Activated gamma-delta T cell treated with Interleukin-2 at 50 U/mL for 16 hours (primary cell): ENCODE measurements at regions not wholly inside any gene's neighbourhood (a gene's known extent, or its start where the extent isn't known, plus 50 kb on each side); places are given as distances from the start of the nearest gene placed in this dataset.

Experiments
- DNase-seq: peaks from one replicate; pipeline ENCODE4 v3.0.0-alpha.2; 2020

GRCh38 chr3:13207975-13208705, 134.9 kb upstream of the IQSEC1 start:
- no peak for DNase-seq

- DNase-seq, result no peak
Observed at GRCh38 chr3:13207578-13207922, 134.3 kb upstream of the IQSEC1 start.

GRCh38 chr3:13206799-13207577, 133.8 kb upstream of the IQSEC1 start:
- no peak for DNase-seq

DNA sequence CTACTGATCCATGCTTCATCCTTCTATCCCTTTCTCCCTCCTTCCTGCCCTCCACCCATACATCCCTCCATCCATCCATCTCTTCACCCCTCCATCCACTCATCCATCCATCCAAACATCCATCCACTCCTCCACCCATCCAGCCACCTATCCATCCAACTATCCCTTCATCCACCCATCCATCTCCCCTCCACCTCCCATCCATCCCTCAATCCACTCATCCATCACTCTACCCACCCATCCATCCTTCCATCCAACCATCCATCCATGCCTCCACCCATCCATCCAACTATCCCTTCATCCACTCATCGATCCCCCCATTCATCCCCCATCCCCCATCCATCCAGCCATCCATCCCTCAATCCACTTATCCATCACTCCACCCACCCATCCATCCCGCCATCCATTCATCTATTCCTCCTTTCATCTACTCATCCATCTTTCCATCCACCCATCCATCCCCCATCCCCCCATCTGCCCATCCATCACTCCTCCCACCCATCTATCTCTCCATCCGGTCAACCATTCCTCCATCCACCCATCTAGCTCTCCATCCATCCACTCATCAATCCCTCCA, 132.4 kb upstream of the IQSEC1 start:
- no peak for DNase-seq

DNA sequence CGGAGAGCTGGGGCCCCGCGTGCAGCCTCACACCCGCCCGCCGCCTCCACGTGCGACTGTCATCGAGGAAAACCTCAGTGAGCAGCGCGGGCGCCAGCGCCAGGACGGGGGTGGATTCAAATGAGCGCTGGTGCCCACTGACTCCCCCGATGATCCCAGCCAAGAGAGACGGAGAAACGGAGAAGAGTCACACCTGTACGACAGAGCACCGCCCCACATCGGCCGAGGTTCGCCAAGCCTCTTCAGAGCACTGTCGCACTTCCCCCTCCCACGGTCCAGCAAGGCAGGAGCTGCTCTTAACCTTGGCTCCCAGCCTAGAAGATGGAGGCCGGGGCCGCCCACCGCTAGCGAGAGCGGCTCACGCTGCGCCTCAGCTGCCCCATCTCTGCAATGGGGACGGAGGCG, 130.9 kb upstream of the IQSEC1 start:
- no peak for DNase-seq

GRCh38 chr3:13203398-13204176, 130.4 kb upstream of the IQSEC1 start:
- DNase-seq, result no peak

DNA sequence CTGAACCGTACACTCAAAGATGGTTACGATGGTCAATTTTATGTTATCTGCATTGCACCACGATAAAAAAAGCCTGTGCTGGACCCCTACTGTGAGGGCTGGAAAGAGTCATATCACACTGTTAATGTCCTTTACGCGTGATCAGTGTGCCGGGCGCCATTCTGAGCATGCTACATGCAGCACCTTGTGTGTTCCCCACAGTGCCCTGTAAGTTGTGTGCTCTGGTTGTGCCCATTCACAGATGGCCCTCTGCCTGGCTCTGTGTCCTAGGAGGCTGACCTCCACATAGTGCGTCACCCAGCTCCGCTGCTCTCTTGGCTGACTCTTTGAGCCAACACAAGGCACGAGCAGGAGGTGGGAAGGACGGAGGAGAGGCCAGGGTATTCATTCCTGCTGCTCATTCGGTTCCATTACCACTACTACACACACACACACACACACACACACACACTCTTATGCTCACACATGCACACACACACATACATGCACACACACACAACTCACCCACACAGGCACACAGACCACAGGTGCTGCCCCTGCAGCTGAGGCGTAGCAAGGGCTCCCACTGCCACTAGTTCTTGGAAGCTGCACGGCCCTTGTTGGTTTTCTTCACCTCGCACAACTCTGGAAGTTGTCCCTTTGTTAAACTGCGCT, 129.6 kb upstream of the IQSEC1 start:
- DNase-seq, result no peak

DNA sequence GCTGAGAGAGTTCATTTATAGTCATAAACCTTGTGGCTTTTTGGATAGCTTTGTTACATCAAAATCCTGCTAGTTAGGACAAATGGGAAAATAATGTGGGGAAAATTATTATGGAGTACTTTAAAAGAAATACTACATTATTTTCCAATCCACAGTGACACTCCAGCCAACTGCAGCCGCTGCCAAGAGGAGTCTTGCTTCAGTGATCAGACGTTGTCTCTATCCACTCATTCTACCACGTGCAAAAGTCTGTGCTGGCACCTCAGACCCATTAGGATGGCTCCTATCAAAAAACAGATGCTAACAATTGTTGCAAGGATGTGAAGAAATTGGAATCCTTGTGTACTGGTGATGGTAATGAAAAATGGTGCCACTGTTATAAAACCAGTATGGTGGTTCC, 128.6 kb upstream of the IQSEC1 start:
- no peak for DNase-seq

DNA sequence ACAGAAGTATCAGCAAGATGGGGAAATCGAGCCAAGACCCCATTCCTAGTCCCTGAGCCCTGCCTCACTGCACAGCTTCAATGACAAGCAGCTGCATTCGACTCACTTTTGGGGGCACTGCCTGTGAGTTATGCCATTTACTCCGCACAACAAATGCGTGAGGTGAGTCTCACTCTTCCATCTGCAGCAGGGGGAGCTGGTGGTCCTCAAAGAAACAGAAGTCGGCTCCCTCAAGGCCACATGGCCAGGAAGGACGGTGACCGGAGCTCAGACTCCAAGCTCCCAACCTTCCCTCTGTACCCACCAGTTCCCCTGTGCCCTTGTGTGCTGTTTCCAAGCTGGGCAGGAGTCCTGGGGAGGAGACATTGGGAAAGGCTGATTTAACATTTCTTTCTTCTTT, 127.7 kb upstream of the IQSEC1 start:
- no peak for DNase-seq

GRCh38 chr3:13200465-13200864, 127.2 kb upstream of the IQSEC1 start:
- no peak for DNase-seq

DNA sequence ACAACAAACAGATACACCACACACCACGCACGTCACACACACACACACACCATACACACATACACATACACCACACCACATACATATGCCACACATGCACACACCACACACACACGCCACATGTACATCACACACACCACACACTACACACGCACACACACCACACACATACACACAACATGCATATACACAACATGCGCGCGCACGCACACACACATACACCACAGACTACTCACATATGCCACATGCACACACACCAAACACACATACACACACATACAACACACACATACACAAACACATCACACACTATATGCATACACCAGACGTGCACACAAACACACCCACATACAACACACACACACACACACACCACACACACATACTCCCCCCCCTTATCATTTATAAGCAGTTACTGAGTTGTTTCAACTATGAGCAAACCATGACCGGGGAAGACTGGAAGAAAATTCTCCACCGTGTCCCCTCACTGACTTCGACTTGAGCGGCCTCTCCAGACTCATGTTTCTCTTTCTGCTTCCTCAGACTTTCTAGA, 126.7 kb upstream of the IQSEC1 start:
- DNase-seq, result no peak

DNA sequence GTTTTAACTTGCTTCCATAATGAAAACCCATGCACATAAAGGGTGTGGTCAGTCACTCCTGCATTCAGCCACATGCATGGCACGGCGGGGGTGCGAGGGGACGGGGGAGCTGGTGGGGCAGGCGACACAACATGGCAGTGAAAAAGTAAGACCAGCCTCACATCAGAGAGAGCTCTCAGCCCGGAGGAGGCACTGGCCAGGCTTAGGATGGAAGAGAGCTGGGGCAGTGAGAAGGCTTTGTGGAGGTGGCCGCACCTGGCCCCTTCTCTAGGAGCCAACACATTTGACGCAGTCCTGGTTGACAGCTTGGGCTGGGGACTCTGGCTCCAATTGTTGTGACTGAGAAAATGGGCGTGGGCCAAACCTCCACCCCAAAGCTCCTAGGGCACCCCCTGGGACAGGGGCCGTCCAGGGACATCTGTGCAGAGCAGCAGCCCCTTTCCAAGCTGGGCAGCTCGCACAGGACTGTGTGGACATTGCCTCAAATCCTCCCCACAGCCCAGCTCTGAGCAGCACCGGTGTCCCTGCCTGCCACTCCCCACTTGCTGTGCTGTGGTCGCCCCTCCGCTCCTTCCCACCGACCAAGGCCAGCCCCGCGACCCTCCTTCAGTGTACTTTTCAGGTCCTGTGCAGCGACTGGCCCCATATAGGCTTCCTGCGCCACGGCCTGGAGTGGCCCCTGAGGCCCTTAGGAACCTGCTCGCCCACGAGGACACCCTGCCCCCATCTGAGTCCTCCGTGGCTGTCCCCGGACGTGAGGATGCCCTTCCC, 126.0 kb upstream of the IQSEC1 start:
- DNase-seq, result no peak

DNA sequence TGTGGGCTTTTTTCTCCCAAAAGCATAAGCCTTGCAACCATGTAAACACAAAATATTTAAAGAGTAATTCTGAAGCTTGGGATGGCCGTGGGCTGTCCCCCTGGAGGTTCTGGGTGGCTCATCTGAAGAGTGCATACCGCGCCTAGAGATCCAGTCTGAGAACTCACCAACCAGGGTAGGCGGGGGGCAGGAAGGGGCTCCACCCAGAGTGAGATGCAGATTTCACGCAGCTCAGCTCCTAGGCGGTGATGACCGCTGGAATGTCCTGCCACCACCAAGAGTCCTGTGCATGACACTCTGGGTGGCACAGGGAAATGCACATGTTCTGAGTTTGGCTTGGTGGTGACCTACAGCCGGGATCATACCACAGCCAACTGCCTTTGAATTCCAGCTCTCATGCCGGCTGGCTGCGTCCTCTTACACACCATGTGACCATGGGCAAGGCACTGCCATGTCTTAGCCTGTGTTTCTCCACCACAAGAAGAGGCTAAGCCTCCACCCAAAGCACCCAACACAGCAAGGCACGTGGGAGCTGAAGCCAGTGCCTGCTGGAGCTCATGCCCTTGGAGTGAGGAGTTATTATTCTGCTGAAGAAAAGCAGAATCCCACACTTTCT, 125.1 kb upstream of the IQSEC1 start:
- DNase-seq, result no peak

- DNase-seq, result no peak
Observed at GRCh38 chr3:13197795-13198194, 124.6 kb upstream of the IQSEC1 start.

DNA sequence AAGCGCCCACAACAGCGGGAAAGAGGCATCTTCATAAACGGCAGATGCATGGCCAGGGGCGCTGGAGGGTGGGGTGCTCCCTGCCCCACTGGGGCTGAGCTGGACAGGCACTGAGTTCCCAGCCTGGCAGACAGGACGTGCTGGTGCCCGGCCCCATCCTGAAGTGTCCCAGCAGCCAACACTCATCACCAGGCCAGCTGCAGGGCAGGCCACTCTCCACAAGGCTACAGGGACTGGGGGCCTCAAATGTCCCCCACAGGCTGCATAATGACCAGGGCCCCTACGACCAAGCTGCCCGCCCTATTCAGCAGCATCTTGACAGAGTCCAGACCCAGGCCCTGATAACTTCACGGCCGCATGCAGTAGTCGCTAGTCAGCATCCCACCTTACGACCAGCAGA, 124.1 kb upstream of the IQSEC1 start:
- DNase-seq, result no peak

DNA sequence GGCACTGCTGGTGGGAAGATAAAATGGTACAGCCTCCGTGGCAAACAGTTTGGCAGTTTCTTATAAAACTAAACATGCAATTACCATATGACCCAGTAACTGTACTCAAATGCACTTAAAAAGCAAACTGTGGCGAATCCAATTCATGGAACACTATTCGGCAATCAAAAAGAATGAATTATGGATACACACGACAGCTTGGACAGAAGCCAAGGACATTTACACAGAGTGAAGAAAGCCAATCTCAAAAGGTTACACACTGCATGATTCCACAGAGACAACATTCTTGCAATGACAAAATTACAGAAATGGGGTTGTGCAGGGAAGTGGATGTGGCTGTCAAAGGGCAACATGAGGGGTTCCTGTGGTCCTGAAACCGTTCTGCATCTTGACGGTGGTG, 122.1 kb upstream of the IQSEC1 start:
- DNase-seq, result no peak

GRCh38 chr3:13194285-13195209, 121.3 kb upstream of the IQSEC1 start:
- DNase-seq, result no peak

DNA sequence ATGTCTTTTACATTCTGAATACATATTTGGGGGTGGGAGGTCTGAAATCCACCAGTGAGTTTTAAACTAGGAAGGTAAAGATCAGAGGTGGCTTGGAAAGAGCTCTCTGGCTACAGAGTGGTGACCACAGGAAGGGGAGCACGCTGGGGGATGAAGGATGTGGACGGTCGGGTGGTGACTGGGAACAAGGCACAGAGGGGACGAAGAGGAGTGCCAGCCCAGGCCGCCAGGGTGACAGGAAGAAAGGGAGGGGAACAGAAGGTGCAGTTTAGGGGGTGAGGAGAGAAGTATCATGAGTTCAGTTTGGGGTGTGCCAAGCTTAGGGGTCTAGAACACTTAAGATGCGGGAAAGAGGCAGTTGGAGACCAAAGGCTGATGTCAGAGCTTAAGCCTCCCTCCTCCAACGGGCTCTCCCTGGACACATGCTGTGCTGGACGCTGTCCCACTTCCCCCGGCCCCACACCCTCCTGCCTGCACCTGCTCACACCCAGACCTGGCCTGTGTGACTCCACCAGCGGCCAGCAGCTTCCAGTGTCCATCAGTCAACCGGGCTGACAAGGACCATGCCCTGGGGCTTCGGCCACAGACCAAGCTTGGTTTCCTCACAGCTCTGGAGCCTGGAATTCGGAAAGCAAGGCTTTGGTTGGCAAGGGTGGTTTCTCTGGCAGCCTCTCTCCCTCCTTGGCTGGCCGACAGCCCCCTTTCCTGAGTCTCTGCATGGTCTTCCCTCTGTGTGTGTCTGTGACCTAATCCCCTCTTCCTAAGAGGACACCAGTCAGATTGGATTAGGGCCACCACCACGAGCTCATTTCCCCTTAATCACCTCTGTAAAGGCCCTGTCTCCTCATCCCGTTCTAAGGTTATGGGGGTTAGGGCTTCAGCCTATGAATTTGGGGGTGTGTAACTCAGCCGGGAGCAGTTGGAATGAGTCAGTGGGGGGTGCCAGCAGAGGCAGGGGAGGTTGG, 120.4 kb upstream of the IQSEC1 start:
- DNase-seq, result no peak
